ENCODE measurements at regions not wholly inside any gene's neighbourhood (a gene's known extent, or its start where the extent isn't known, plus 50 kb on each side); places are given as distances from the start of the nearest gene placed in this dataset.

- Histone ChIP-seq H3K4me3 (no peak overlapping the region), H3K9me3 (no peaks in the 10 kb centered on the region), H3K36me3 (no peaks in the 10 kb centered on the region), H3K27me3 (no peaks in the 10 kb centered on the region), H3K27ac (no peak overlapping the region), H3K4me1 (no peaks in the 10 kb centered on the region)
- TF ChIP-seq CTCF (IDR thresholded peaks at IDR 0.05) (no peak), POLR2A (IDR thresholded peaks at IDR 0.05) (no peak)
- no peak for DNase-seq
Observed at GRCh38 chr4:62522273-62522672, 1322.1 kb downstream of the ADGRL3 start.

- DNase-seq = no peak
- Histone ChIP-seq H3K27ac (no peak overlapping the region), H3K4me3 (no peak overlapping the region), H3K9me3 (no peaks in the 10 kb centered on the region), H3K4me1 (no peaks in the 10 kb centered on the region), H3K27me3 (no peaks in the 10 kb centered on the region), H3K36me3 (no peaks in the 10 kb centered on the region)
- no peak for TF ChIP-seq POLR2A (IDR thresholded peaks at IDR 0.05)
- no peak for TF ChIP-seq CTCF (IDR thresholded peaks at IDR 0.05)
Observed at GRCh38 chr4:62517716-62518115, 1317.6 kb downstream of the ADGRL3 start.

GRCh38 chr4:62513306-62513705 lies 1313.2 kb downstream of the ADGRL3 start:
- Histone ChIP-seq H3K4me1 (no peaks in the 10 kb centered on the region), H3K4me3 (no peak overlapping the region), H3K9me3 (no peaks in the 10 kb centered on the region), H3K27me3 (no peaks in the 10 kb centered on the region), H3K27ac (no peak overlapping the region), H3K36me3 (no peaks in the 10 kb centered on the region)
- no peak for DNase-seq
- no peak for TF ChIP-seq POLR2A (IDR thresholded peaks at IDR 0.05)
- no peak for TF ChIP-seq CTCF (IDR thresholded peaks at IDR 0.05)

GRCh38 chr4:62512271-62512670 lies 1312.1 kb downstream of the ADGRL3 start:
- TF ChIP-seq CTCF (IDR thresholded peaks at IDR 0.05) (no peak), POLR2A (IDR thresholded peaks at IDR 0.05) (no peak)
- Histone ChIP-seq H3K27ac (no peak overlapping the region), H3K4me3 (no peak overlapping the region), H3K27me3 (no peaks in the 10 kb centered on the region), H3K9me3 (no peaks in the 10 kb centered on the region), H3K36me3 (no peaks in the 10 kb centered on the region), H3K4me1 (no peaks in the 10 kb centered on the region)
- DNase-seq = no peak

- DNase-seq = no peak
- no peak overlapping the region for H3K4me3 ChIP-seq
- no peaks in the 10 kb centered on the region for H3K36me3 ChIP-seq
- H3K27me3 ChIP-seq = no peaks in the 10 kb centered on the region
- no peak for TF ChIP-seq POLR2A (IDR thresholded peaks at IDR 0.05)
- no peak for TF ChIP-seq CTCF (IDR thresholded peaks at IDR 0.05)
- H3K27ac ChIP-seq = no peak overlapping the region
- H3K9me3 ChIP-seq = no peaks in the 10 kb centered on the region
- H3K4me1 ChIP-seq = no peaks in the 10 kb centered on the region
Observed at GRCh38 chr4:62510228-62510627, 1310.1 kb downstream of the ADGRL3 start.

- TF ChIP-seq CTCF (IDR thresholded peaks at IDR 0.05) (no peak), POLR2A (IDR thresholded peaks at IDR 0.05) (no peak)
- Histone ChIP-seq H3K36me3 (no peaks in the 10 kb centered on the region), H3K4me1 (no peaks in the 10 kb centered on the region), H3K27me3 (no peaks in the 10 kb centered on the region), H3K4me3 (no peak overlapping the region), H3K27ac (no peak overlapping the region), H3K9me3 (no peaks in the 10 kb centered on the region)
- no peak for DNase-seq
Observed at GRCh38 chr4:62500296-62500695, 1300.2 kb downstream of the ADGRL3 start.

Measured in Peyer's patch (tissue), 4 donors.